ENCODE measurements at regions not wholly inside any gene's neighbourhood (a gene's known extent, or its start where the extent isn't known, plus 50 kb on each side); places are given as distances from the start of the nearest gene placed in this dataset.
A peak's percentile ranks its signal among the peaks of the same experiment; 100 is the strongest.

GRCh38 chr6:104118274-104118673, 741.4 kb downstream of the HACE1 start:
- no peak overlapping the region for H3K4me3 ChIP-seq (ENCODE audit: low read depth in 2 of 2, low read length in 2 of 2)
- POLR2A ChIA-PET, result no interaction called here
- in situ Hi-C loops (cut with HindIII; ENCODE audit: low pct_unique_long_range_greater_than_20kb, low sequenced_read_pairs), result no loop called here
- H3K4me1 ChIP-seq (ENCODE audit: control insufficient read depth, insufficient read depth, low read length), result no peaks in the 10 kb centered on the region
- TF ChIP-seq SIN3A (IDR thresholded peaks at IDR 0.05; ENCODE audit: borderline replicate concordance, insufficient read depth, low read depth, low read length), result no peak
- TF ChIP-seq POLR2AphosphoS5 (IDR thresholded peaks at IDR 0.05; ENCODE audit: low read depth, low read length), result no peak
- TF ChIP-seq CTCF (IDR thresholded peaks at IDR 0.05), result no peak
- TF ChIP-seq TCF7L2 (IDR thresholded peaks at IDR 0.05; ENCODE audit: low read depth, low read length), result no peak
- TF ChIP-seq REST (IDR thresholded peaks at IDR 0.05; ENCODE audit: insufficient read depth in 1 of 2, low read depth in 2 of 2, low read length in 1 of 2), result no peak
- DNase-seq (ENCODE audit: low read depth, low spot score) (peak; percentile 17), ATAC-seq (peak; percentile 65; the same call in 1 of the 2 replicates)
- H3K9me3 ChIP-seq (ENCODE audit: control insufficient read depth, insufficient read depth, low read depth, low read length), result no peaks in the 10 kb centered on the region
- H3K27me3 ChIP-seq (ENCODE audit: control insufficient read depth, insufficient read depth, low read length), result no peaks in the 10 kb centered on the region
- intact Hi-C loops (cut with micrococcal nuclease; ENCODE audit: unreplicated experiment), result no loop called here
- no TSS peak for BruUV-seq (replicated peaks)
- H3K36me3 ChIP-seq (ENCODE audit: control insufficient read depth, insufficient read depth, low read length), result no peaks in the 10 kb centered on the region; the same call in 1 of the 2 replicates
- CTCF ChIA-PET, result no interaction called here
- H3K27ac ChIP-seq (ENCODE audit: low read length), result no peak overlapping the region

- BruUV-seq (replicated peaks), result no TSS peak
- ATAC-seq (no peak), DNase-seq (ENCODE audit: low read depth, low spot score) (no peak)
- no peak for TF ChIP-seq CTCF (IDR thresholded peaks at IDR 0.05)
- TF ChIP-seq TCF7L2 (IDR thresholded peaks at IDR 0.05; ENCODE audit: low read depth, low read length), result no peak
- no peak for TF ChIP-seq POLR2AphosphoS5 (IDR thresholded peaks at IDR 0.05; ENCODE audit: low read depth, low read length)
- TF ChIP-seq SIN3A (IDR thresholded peaks at IDR 0.05; ENCODE audit: borderline replicate concordance, insufficient read depth, low read depth, low read length), result no peak
- no peak for TF ChIP-seq REST (IDR thresholded peaks at IDR 0.05; ENCODE audit: insufficient read depth in 1 of 2, low read depth in 2 of 2, low read length in 1 of 2)
- POLR2A ChIA-PET, result no interaction called here
- H3K27ac ChIP-seq (ENCODE audit: low read length), result no peak overlapping the region
- intact Hi-C loops (cut with micrococcal nuclease; ENCODE audit: unreplicated experiment) (no loop called here), in situ Hi-C loops (cut with HindIII; ENCODE audit: low pct_unique_long_range_greater_than_20kb, low sequenced_read_pairs) (no loop called here)
- CTCF ChIA-PET, result no interaction called here
- H3K4me1 ChIP-seq (ENCODE audit: control insufficient read depth, insufficient read depth, low read length), result no peaks in the 10 kb centered on the region
- H3K9me3 ChIP-seq (ENCODE audit: control insufficient read depth, insufficient read depth, low read depth, low read length), result no peaks in the 10 kb centered on the region
- H3K4me3 ChIP-seq (ENCODE audit: low read depth in 2 of 2, low read length in 2 of 2), result no peak overlapping the region
- H3K27me3 ChIP-seq (ENCODE audit: control insufficient read depth, insufficient read depth, low read length), result no peaks in the 10 kb centered on the region
- no peaks in the 10 kb centered on the region; the same call in 1 of the 2 replicates for H3K36me3 ChIP-seq (ENCODE audit: control insufficient read depth, insufficient read depth, low read length)
Measured at GRCh38 chr6:104109806-104110205, 749.9 kb downstream of the HACE1 start.

Data from Panc1 (cell line).